H1 (cell line): ENCODE measurements at regions not wholly inside any gene's neighbourhood (a gene's known extent, or its start where the extent isn't known, plus 50 kb on each side); places are given as distances from the start of the nearest gene placed in this dataset.

ENCODE experiments used
- CBX8 ChIP-seq: fragments of 300-800, 300-1000 bp; sonication (generic); IDR thresholded peaks from 2 replicates; pipeline ENCODE4 v1.7.1; 2016; ENCODE audit warnings: low read depth, low read length, borderline replicate concordance
- CHD7 ChIP-seq: fragments of 300-600 bp; sonication (generic); IDR thresholded peaks from 2 replicates; pipeline ENCODE4 v1.7.1; 2012; ENCODE audit warnings: low read length, moderate library complexity, mild to moderate bottlenecking, inconsistent platforms; ENCODE audit not compliant: insufficient replicate concordance
- CTBP2 ChIP-seq: IDR thresholded peaks from 2 replicates; pipeline ENCODE4 v1.7.0; 2011; ENCODE audit warnings: borderline replicate concordance, mild to moderate bottlenecking, moderate library complexity, mixed read lengths, low read length; ENCODE audit not compliant: insufficient read depth, insufficient read length
- MAX ChIP-seq: IDR thresholded peaks from 2 replicates; pipeline ENCODE4 v1.6.1; 2012; ENCODE audit warnings: inconsistent platforms
- NANOG ChIP-seq: IDR thresholded peaks from 2 replicates; pipeline ENCODE4 v1.6.1; 2011; ENCODE audit warnings: low read length, low read depth, mild to moderate bottlenecking, inconsistent platforms; ENCODE audit not compliant: insufficient read depth, poor library complexity, severe bottlenecking
- RAD21 ChIP-seq, 2 experiments: IDR thresholded peaks in 1 of 2; conservative IDR thresholded peaks in 1 of 2; 2 replicates each; pipeline ENCODE4 v1.6.1; 2011; ENCODE audit warnings: low read depth in 2 of 2, low read length in 2 of 2, improper control_type of control experiment in 1 of 2, inconsistent platforms in 1 of 2, mild to moderate bottlenecking in 1 of 2, moderate library complexity in 1 of 2
- RNF2 ChIP-seq: fragments of 200-900, 300-1000 bp; sonication (generic); IDR thresholded peaks from 2 replicates; pipeline ENCODE4 v1.7.1; 2016; ENCODE audit warnings: borderline replicate concordance, low read depth, mild to moderate bottlenecking, antibody characterized with exemption, low read length; ENCODE audit not compliant: poor library complexity, severe bottlenecking; ENCODE audit errors: missing control alignments
- TAF1 ChIP-seq: IDR thresholded peaks from 2 replicates; pipeline ENCODE4 v1.6.1; 2011; ENCODE audit warnings: mild to moderate bottlenecking, low read depth, low read length

GRCh38 chr10:3702056-3702546, 82.9 kb downstream of the KLF6 start (continued):
- TF ChIP-seq CHD7 (no peak), MAX (no peak), RAD21 (IDR thresholded peaks at IDR 0.05 in 1 of 2, conservative IDR thresholded peaks at IDR 0.05 in 1 of 2; ENCODE audit: low read depth in 2 of 2, low read length in 2 of 2) (no peak), RNF2 (no peak), TAF1 (no peak), CBX8 (no peak), NANOG (no peak), CTBP2 (no peak)
